NCI-H2081 (cell line): ENCODE measurements at regions not wholly inside any gene's neighbourhood (a gene's known extent, or its start where the extent isn't known, plus 50 kb on each side); places are given as distances from the start of the nearest gene placed in this dataset.
"Not testable (repeated sequence)": the region's sequence is repeated elsewhere in the genome, so short reads cannot be mapped to it uniquely, and the experiment has no call there.

Source experiments
- DNase-seq, 2 experiments: peaks; one replicate each; lab custom pipeline; 2025; lab: John Stamatoyannopoulos, UW

GRCh38 chr16:31754998-31755615, 118.5 kb upstream of the ZNF267 start:
- no peak for DNase-seq

GRCh38 chr16:31764103-31764502, 109.5 kb upstream of the ZNF267 start:
- DNase-seq, result no peak

GRCh38 chr16:31767267-31767666, 106.3 kb upstream of the ZNF267 start:
- DNase-seq, result no peak

- DNase-seq, result no peak
These were observed 93.3 kb upstream of the ZNF267 start for GRCh38 chr16:31780342-31780741.

GRCh38 chr16:31785126-31785525, 88.5 kb upstream of the ZNF267 start:
- no peak for DNase-seq

GRCh38 chr16:31807086-31807485, 66.5 kb upstream of the ZNF267 start:
- DNase-seq, result no peak

GRCh38 chr16:31810863-31811262, 62.7 kb upstream of the ZNF267 start:
- no peak for DNase-seq

GRCh38 chr16:31816141-31816540, 57.5 kb upstream of the ZNF267 start:
- DNase-seq, result not testable (repeated sequence)

- no peak for DNase-seq
These were observed 54.2 kb upstream of the ZNF267 start for GRCh38 chr16:31819386-31819785.

- DNase-seq, result no peak
These were observed 53.7 kb upstream of the ZNF267 start for GRCh38 chr16:31819948-31820347.
